GM23338 (cell line): ENCODE measurements at regions not wholly inside any gene's neighbourhood (a gene's known extent, or its start where the extent isn't known, plus 50 kb on each side); places are given as distances from the start of the nearest gene placed in this dataset.

ENCODE experiments used
- ATAC-seq: fragments of 200-7000 bp; cut with Tn5 transposase; 3 replicates; pipeline ENCODE4 v1.9.1; 2020
- DNase-seq: peaks from one replicate; pipeline ENCODE4 v3.0.0-alpha.2; 2015; ENCODE audit warnings: low spot score
- H2AFZ ChIP-seq: fragments of 200-600 bp; sonication (generic); 2 replicates; pipeline ENCODE4 v1.8.0; 2016; ENCODE audit warnings: antibody characterized with exemption, mild to moderate bottlenecking, moderate library complexity
- H3F3A ChIP-seq: fragments of 200-600 bp; sonication (generic); replicated peaks from 2 replicates; pipeline ENCODE4 v1.8.0; 2017; ENCODE audit warnings: antibody characterized with exemption, mixed run types, low read depth
- H3K27ac ChIP-seq: fragments of 200-600 bp; sonication (generic); 2 replicates; pipeline ENCODE4 v1.6.1; 2016; ENCODE audit warnings: low read depth
- H3K27me3 ChIP-seq: fragments of 200-600 bp; sonication (generic); 2 replicates; pipeline ENCODE4 v1.8.0; 2016; ENCODE audit warnings: mild to moderate bottlenecking, mixed run types, moderate library complexity; ENCODE audit not compliant: insufficient read depth
- H3K36me3 ChIP-seq: fragments of 200-600 bp; sonication (generic); 2 replicates; pipeline ENCODE4 v1.8.0; 2016; ENCODE audit warnings: mild to moderate bottlenecking; ENCODE audit not compliant: insufficient read depth
- H3K4me1 ChIP-seq: fragments of 200-600 bp; sonication (generic); 2 replicates; pipeline ENCODE4 v1.8.0; 2016; ENCODE audit warnings: mild to moderate bottlenecking, moderate library complexity; ENCODE audit not compliant: insufficient read depth
- H3K4me2 ChIP-seq: fragments of 200-600 bp; sonication (generic); 2 replicates; pipeline ENCODE4 v1.7.1; 2017; ENCODE audit warnings: mixed run types
- H3K4me3 ChIP-seq: fragments of 200-600 bp; sonication (generic); 2 replicates; pipeline ENCODE4 v1.6.1; 2016; ENCODE audit warnings: mixed run types
- H3K79me2 ChIP-seq: fragments of 200-600 bp; sonication (generic); replicated peaks from 2 replicates; pipeline ENCODE4 v1.8.0; 2017; ENCODE audit warnings: mild to moderate bottlenecking; ENCODE audit not compliant: insufficient read depth
- H3K9me2 ChIP-seq: fragments of 200-600 bp; sonication (generic); 2 replicates; pipeline ENCODE4 v1.8.0; 2017; ENCODE audit not compliant: insufficient read depth
- H4K20me1 ChIP-seq: fragments of 200-600 bp; sonication (generic); replicated peaks from 2 replicates; pipeline ENCODE4 v1.8.0; 2017; ENCODE audit warnings: mild to moderate bottlenecking; ENCODE audit not compliant: insufficient read depth
- H3K27ac Mint-ChIP-seq: 2 replicates; pipeline ENCODE4 v1.8.0; 2020; ENCODE audit warnings: inconsistent platforms, mild to moderate bottlenecking, moderate library complexity, mixed read lengths
- H3K27me3 Mint-ChIP-seq: 3 replicates; pipeline ENCODE4 v1.8.0; 2022; ENCODE audit warnings: low read depth, mild to moderate bottlenecking, moderate library complexity, mixed read lengths, inconsistent platforms; ENCODE audit not compliant: insufficient read depth, poor library complexity
- H3K36me3 Mint-ChIP-seq: 3 replicates; pipeline ENCODE4 v1.8.0; 2021; ENCODE audit warnings: low read depth, mild to moderate bottlenecking, inconsistent platforms, moderate library complexity, mixed read lengths
- H3K4me1 Mint-ChIP-seq: 3 replicates; pipeline ENCODE4 v1.8.0; 2020; ENCODE audit warnings: mild to moderate bottlenecking, inconsistent platforms, mixed read lengths
- H3K4me3 Mint-ChIP-seq: 3 replicates; pipeline ENCODE4 v1.8.0; 2021; ENCODE audit warnings: moderate library complexity, mild to moderate bottlenecking, inconsistent platforms, mixed read lengths
- H3K9me3 Mint-ChIP-seq: 3 replicates; pipeline ENCODE4 v1.8.0; 2020; ENCODE audit warnings: moderate library complexity, mild to moderate bottlenecking, inconsistent platforms, mixed read lengths
- CREB1 ChIP-seq: fragments of 250-450 bp; sonication (Bioruptor Pico); IDR thresholded peaks from 2 replicates; pipeline ENCODE4 v1.5.0; 2020; ENCODE audit warnings: low read depth, mild to moderate bottlenecking, moderate library complexity
- CTCF ChIP-seq, 2 experiments: fragments of 200-600 bp in 1 of 2; sonication (generic) in 1 of 2; conservative IDR thresholded peaks; 2 replicates each; pipeline versions ENCODE4 v1.5.1 to v1.6.1; 2016 to 2017; ENCODE audit warnings: antibody characterized with exemption in 2 of 2, low read depth in 2 of 2, mild to moderate bottlenecking in 2 of 2, moderate library complexity in 1 of 2
- ETS1 ChIP-seq: IDR thresholded peaks from 2 replicates; pipeline ENCODE4 v1.6.1; 2016; ENCODE audit warnings: antibody characterized with exemption
- EZH2 ChIP-seq: fragments of 200-600 bp; sonication (generic); IDR thresholded peaks from one replicate; pipeline ENCODE4 v1.8.0; 2017; ENCODE audit warnings: antibody characterized with exemption, mild to moderate bottlenecking, low read depth; ENCODE audit not compliant: unreplicated experiment
- EZH2phosphoT487 ChIP-seq: fragments of 200-600 bp; sonication (generic); IDR thresholded peaks from one replicate; pipeline ENCODE4 v1.8.1; 2018; ENCODE audit warnings: antibody characterized with exemption; ENCODE audit not compliant: unreplicated experiment
- JUNB ChIP-seq: IDR thresholded peaks from one replicate; pipeline ENCODE4 v1.6.1; 2016; ENCODE audit warnings: antibody characterized with exemption; ENCODE audit not compliant: unreplicated experiment
- POLR2AphosphoS5 ChIP-seq: IDR thresholded peaks from 2 replicates; pipeline ENCODE4 v1.6.1; 2016; ENCODE audit warnings: antibody characterized with exemption, low read depth
- REST ChIP-seq: IDR thresholded peaks from one replicate; pipeline ENCODE4 v1.6.1; 2018; ENCODE audit warnings: antibody characterized with exemption; ENCODE audit not compliant: unreplicated experiment
- ZNF114 ChIP-seq: fragments of 250-450 bp; sonication (Bioruptor Pico); IDR thresholded peaks from 2 replicates; pipeline ENCODE4 v1.5.0; 2020; ENCODE audit warnings: mild to moderate bottlenecking, moderate library complexity
- ZNF462 ChIP-seq: fragments of 250-450 bp; sonication (Bioruptor Pico); IDR thresholded peaks from 2 replicates; pipeline ENCODE4 v1.5.0; 2020; ENCODE audit warnings: mild to moderate bottlenecking, moderate library complexity

GRCh38 chrX:74220277-74220676 lies 83.7 kb upstream of the ZCCHC13 start:
- peaks cover 2% of the 10 kb centered on the region for H3K27me3 Mint-ChIP-seq
- no peak overlapping the region for H3K27ac Mint-ChIP-seq
- H3K9me3 Mint-ChIP-seq = no peaks in the 10 kb centered on the region
- no peak for ATAC-seq
- Histone ChIP-seq H3K4me3 (no peak overlapping the region), H3K27ac (no peak overlapping the region), H3K9me2 (no peaks in the 10 kb centered on the region), H4K20me1 (no peaks in the 10 kb centered on the region; the same call in 1 of the 2 replicates), H3F3A (no peaks in the 10 kb centered on the region), H3K27me3 (no peaks in the 10 kb centered on the region), H3K4me1 (no peaks in the 10 kb centered on the region), H3K36me3 (no peaks in the 10 kb centered on the region), H3K79me2 (peaks cover 10% of the 10 kb centered on the region), H3K4me2 (no peak overlapping the region), H2AFZ (no peak overlapping the region)
- no peak for TF ChIP-seq ZNF114 (CRISPR knock-in tag)
- no peak for TF ChIP-seq ETS1
- no peak for TF ChIP-seq CTCF (conservative IDR thresholded peaks at IDR 0.05; ENCODE audit: low read depth in 2 of 2)
- TF ChIP-seq EZH2 = no peak
- TF ChIP-seq JUNB = no peak
- H3K36me3 Mint-ChIP-seq = peaks cover 35% of the 10 kb centered on the region
- no peak overlapping the region for H3K4me3 Mint-ChIP-seq
- H3K4me1 Mint-ChIP-seq = peaks cover 17% of the 10 kb centered on the region
- no peak for DNase-seq

- H3K4me1 ChIP-seq = no peaks in the 10 kb centered on the region
- H3K79me2 ChIP-seq = 0 out of 2 replicates have a peak, but pooled peaks cover 4% of the 10 kb centered on the region
- H3K4me1 Mint-ChIP-seq = peaks cover 17% of the 10 kb centered on the region
- H4K20me1 ChIP-seq = no peaks in the 10 kb centered on the region
- H3F3A ChIP-seq = no peaks in the 10 kb centered on the region
- ATAC-seq (no peak), DNase-seq (no peak)
- no peak overlapping the region for H3K4me3 Mint-ChIP-seq
- H3K27ac Mint-ChIP-seq = no peak overlapping the region
- no peak overlapping the region for H2AFZ ChIP-seq
- peaks cover 43% of the 10 kb centered on the region for H3K36me3 Mint-ChIP-seq
- no peak overlapping the region for H3K4me2 ChIP-seq
- no peaks in the 10 kb centered on the region; the same call in 2 of the 3 replicates for H3K9me3 Mint-ChIP-seq
- no peaks in the 10 kb centered on the region for H3K9me2 ChIP-seq
- peaks cover 2% of the 10 kb centered on the region for H3K27me3 Mint-ChIP-seq
- H3K36me3 ChIP-seq = no peaks in the 10 kb centered on the region
- H3K27me3 ChIP-seq = no peaks in the 10 kb centered on the region
- no peak overlapping the region for H3K27ac ChIP-seq
- no peak overlapping the region for H3K4me3 ChIP-seq
- TF ChIP-seq CREB1 (CRISPR knock-in tag) = no peak
- no peak for TF ChIP-seq EZH2phosphoT487
- no peak for TF ChIP-seq ZNF462 (CRISPR knock-in tag)
- TF ChIP-seq REST = no peak
- no peak for TF ChIP-seq POLR2AphosphoS5
Measured at GRCh38 chrX:74218895-74219294, 85.1 kb upstream of the ZCCHC13 start.
